IPS DF 19.7 (cell line): ENCODE measurements at regions not wholly inside any gene's neighbourhood (a gene's known extent, or its start where the extent isn't known, plus 50 kb on each side); places are given as distances from the start of the nearest gene placed in this dataset.

Source experiments
- DNase-seq: peaks from one replicate; pipeline ENCODE4 v3.0.0-alpha.2; 2013; ENCODE audit warnings: low read depth, low spot score

DNA sequence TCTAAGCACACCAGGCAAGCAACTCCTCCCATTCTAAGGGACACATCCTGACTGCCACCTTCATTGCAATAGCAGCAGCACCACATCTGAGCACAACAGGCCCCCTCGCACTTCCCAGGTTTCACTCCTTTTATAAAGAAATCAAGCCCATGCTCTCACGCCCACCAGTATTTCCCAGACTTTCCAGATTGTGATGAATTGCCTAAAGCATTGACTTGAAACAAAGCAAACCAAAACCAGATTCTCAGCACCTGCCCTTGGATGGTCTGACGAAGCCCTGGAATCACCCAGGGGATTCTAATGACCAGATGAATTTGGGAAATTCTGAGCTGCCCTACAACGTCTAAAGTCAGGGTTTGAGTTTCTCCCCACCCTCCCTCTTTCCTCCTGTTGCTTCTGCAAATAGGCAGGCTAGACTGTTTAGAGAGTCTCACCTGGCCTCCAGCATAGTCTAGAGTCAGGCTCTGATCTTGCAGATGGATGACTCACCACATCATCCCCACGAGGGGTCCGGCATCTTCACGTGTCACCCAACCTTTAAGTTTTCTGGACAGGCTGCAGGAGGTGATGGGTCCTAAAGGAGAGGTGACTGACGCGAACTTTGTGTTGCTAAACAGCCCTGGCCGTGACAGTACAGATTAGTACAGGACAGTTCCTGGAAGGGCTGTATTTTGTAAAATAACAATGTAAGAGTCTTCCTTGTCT lies 198.0 kb downstream of the SKIDA1 start:
- no peak for DNase-seq

- DNase-seq = no peak
Observed at GRCh38 chr10:21326594-21327288, 198.7 kb downstream of the SKIDA1 start.

- DNase-seq = no peak
Observed at GRCh38 chr10:21318540-21319167, 206.8 kb downstream of the SKIDA1 start.

- no peak for DNase-seq
Observed at GRCh38 chr10:21317902-21318301, 207.6 kb downstream of the SKIDA1 start.

- no peak for DNase-seq
Observed at GRCh38 chr10:21315645-21316220, 209.7 kb downstream of the SKIDA1 start.

DNA sequence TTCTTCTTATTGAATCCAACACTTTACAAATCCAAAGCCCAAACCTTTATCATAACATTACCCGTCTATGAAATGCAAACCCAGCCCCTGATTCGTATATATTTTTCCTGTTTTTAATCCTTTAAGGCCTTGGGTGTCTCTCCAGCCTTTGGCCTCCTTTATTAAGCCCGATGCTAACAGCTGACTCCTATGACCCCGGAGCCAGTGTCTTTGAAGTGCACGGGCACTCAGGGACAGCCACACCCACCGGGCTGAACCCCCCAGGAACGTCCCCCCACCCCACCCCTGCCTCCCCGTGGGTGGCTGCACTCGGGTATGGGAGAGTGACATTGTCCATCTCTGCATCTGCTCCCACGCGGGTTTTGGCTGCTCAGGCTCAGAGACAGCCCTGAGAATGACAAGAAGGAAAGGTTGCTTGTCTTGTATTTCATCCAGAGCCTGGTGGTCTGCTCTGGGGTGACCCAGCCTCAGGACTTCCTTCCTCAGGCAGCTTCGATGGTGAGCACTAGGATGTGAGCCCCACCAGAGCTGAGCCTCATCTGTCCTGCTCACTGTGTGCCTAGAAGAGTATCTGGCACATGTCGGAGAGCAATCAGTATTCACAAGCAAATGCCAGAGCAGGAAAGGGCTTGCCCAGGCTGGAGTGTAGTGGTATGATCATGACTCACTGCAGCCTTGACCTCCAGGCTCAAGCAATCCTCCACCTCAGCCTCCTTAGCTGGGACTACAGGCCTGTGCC lies 210.4 kb downstream of the SKIDA1 start:
- no peak for DNase-seq

DNA sequence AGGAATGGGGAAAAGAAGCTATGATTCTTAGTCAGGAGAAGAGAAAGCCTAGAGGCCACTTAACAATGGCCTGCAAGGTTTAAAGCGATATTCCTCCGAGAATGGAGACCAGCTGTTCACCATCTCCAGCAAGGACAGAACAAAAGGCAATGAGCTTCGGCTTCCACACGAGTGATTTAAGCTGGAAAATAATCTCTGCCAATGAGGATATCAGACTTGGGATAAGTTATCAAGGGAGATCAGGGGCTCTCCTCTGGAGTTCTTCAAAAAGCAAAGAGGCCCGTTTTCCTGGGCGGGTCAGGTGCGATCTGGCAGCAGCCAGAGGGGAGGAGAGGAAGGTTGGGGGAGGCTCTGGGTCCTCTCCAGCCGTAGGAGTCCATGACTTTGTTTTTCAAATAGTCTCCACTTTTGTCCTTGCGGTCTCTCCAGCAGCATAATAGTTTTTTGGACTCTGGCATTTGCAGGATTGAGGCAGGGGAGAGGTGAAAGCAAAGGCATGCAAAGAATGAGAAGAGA lies 211.3 kb downstream of the SKIDA1 start:
- DNase-seq = no peak

- DNase-seq = no peak
Observed at GRCh38 chr10:21313691-21314090, 211.8 kb downstream of the SKIDA1 start.

GRCh38 chr10:21311426-21311825 lies 214.1 kb downstream of the SKIDA1 start:
- no peak for DNase-seq

DNA sequence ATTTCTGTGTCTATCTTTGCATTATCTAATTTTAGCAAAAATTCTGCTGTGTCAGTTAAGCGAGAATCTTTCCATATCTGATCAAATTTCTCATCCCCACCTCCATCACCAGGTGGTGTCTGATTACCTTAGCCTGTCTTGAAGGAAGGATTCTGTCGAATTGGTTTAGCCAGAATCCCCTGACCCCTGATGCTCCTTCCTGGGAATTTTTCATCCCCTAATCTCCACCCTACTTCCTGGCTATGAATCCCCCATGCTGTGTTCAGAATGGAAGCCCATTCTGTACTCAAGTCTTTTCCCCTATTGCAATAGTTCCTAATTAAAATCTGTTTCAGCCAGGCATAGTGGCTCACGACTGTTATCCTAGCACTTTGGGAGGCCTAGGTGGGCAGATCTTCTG lies 216.1 kb downstream of the SKIDA1 start:
- DNase-seq = no peak

DNA sequence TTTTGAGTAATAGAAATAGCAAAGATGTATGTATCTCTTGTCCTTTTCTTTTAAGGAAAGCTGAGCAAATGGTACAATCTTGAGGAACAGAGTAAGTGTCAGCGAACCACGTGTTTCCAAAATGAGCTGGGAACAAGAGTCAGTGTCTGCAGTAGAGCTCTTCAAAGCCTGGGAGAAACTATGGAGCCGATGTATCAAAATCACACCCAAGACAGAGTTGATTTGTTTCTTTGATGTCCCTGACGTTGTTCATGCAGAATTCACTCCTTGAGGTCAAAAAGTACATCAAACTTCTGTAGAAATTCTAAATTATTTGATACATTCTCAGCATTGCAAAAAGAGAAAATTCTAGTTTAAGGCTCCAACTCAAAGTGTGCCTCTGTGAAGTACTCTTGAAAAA lies 216.5 kb downstream of the SKIDA1 start:
- DNase-seq = no peak

GRCh38 chr10:21308018-21308417 lies 217.5 kb downstream of the SKIDA1 start:
- no peak for DNase-seq

DNA sequence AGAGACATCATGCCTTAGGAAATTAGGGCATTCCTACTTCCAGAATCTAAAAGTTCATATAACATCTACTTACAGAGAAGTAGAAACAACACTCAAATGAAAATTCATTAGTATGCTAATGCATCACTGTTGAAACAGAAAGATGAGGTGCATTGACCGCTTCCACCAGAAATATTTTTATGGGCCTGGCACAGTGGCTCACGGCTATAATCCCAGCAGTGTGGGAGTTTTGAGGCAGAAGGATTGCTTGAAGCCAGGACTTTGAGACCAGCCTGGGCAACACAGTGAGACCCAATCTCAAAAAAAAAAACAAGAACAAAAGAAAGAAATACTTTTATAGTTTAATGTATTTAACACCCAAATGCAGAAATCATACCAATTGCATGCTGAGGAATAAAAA lies 220.9 kb downstream of the SKIDA1 start:
- no peak for DNase-seq

DNA sequence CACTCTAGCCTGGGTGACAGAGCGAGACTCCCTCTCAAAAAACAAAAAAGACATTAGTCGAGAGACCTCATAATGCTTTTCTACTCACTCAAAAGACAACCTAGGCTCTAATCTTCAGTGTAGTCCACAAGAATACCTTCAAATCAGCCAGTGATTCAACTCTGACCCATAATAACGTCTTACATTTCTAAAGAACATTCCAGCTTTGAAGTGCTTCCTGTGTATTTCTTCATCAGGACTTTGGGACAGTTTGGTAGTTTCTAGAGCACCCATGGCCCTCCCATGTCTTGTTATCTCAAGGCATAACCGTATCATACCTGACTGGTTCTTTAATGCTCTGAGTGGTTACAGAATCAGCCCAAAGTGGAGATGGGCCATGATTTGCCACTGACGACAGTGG lies 221.3 kb downstream of the SKIDA1 start:
- no peak for DNase-seq

DNA sequence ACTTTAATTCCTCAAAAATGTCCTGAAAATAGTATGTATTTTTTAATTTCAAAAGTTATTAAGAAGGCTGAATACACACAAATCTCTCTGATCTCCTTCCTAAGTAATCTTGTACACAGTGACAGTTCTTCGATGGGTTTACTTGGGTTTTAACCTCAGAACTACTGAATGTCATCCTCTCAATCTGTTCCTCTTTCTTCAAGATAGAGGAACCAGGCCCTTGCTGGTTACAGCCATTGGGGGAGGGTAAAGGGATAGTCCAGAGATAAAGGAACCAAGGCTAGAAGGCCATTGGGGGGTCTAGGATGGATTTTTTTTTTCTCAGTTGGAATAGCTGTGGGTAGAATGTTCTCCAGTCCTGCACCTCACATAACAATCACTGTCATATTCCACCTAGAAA lies 224.9 kb downstream of the SKIDA1 start:
- no peak for DNase-seq

DNA sequence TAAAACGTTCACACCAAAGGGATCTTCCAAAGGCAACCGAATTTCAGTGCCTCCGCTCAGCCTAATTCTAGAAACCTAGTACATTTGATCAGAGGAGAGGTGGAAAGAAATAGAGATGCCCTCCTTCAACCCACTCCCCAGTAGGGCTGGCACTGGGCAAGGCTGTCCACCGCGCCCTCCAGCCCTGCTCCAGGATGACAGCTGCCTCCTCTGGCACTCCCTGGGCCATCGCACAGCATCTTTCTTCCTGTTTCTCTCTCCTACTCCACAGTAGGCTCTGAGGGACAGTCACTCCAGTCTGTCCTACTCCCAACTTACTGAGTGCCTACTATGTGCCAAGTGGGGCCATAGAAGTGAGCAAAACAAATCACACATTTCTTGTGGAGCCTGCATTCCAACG lies 226.2 kb downstream of the SKIDA1 start:
- no peak for DNase-seq

DNA sequence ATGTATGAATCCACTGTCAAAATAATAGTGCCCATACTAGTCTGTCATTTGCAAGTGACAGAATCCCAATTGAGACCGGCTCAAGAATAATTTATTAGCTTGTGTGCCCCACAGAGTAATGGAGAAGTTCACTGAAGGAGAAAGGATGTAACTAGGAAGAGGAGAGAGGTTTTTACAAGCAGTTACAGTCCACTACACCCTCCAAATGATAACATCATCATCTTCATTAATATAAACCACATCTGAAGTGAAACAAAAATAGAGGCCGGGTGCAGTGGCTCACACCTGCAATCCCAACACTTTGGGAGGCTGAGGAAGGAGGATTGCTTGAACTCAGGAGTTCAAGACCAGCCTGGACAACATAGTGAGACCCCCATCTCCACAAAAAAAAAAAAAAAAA lies 226.8 kb downstream of the SKIDA1 start:
- DNase-seq = no peak

GRCh38 chr10:21297603-21298383 lies 227.7 kb downstream of the SKIDA1 start:
- DNase-seq = no peak

- DNase-seq = no peak
Observed at GRCh38 chr10:21296575-21297355, 228.7 kb downstream of the SKIDA1 start.
